Fibroblast of lung (primary cell): ENCODE measurements at regions not wholly inside any gene's neighbourhood (a gene's known extent, or its start where the extent isn't known, plus 50 kb on each side); places are given as distances from the start of the nearest gene placed in this dataset.

ENCODE experiments used
- EZH2 ChIP-seq: IDR thresholded peaks from 2 replicates; pipeline ENCODE4 v1.5.1; 2012; ENCODE audit warnings: low read length, control low read depth, mild to moderate bottlenecking; ENCODE audit errors: missing control alignments
- TF ChIP-seq, protein P1 (sequence below), 2 donors: IDR thresholded peaks in 1 of 2; conservative IDR thresholded peaks in 1 of 2; 1 replicate in 1 of 2; 2 replicates in 1 of 2; pipeline ENCODE4 v1.5.1; 2011 to 2012; ENCODE audit warnings: low read length in 2 of 2, control low read depth in 1 of 2, inconsistent platforms in 1 of 2, low read depth in 1 of 2, mild to moderate bottlenecking in 1 of 2

- TF ChIP-seq, protein P1, sequence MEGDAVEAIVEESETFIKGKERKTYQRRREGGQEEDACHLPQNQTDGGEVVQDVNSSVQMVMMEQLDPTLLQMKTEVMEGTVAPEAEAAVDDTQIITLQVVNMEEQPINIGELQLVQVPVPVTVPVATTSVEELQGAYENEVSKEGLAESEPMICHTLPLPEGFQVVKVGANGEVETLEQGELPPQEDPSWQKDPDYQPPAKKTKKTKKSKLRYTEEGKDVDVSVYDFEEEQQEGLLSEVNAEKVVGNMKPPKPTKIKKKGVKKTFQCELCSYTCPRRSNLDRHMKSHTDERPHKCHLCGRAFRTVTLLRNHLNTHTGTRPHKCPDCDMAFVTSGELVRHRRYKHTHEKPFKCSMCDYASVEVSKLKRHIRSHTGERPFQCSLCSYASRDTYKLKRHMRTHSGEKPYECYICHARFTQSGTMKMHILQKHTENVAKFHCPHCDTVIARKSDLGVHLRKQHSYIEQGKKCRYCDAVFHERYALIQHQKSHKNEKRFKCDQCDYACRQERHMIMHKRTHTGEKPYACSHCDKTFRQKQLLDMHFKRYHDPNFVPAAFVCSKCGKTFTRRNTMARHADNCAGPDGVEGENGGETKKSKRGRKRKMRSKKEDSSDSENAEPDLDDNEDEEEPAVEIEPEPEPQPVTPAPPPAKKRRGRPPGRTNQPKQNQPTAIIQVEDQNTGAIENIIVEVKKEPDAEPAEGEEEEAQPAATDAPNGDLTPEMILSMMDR (conservative IDR thresholded peaks at IDR 0.05 in 1 of 2, IDR thresholded peaks at IDR 0.05 in 1 of 2; ENCODE audit: low read depth in 1 of 2, low read length in 2 of 2) = no peak
- no peak for TF ChIP-seq EZH2
These were observed 365.3 kb downstream of the HHIPL2 start for GRCh38 chr1:222182641-222183040.
